ENCODE measurements at regions not wholly inside any gene's neighbourhood (a gene's known extent, or its start where the extent isn't known, plus 50 kb on each side); places are given as distances from the start of the nearest gene placed in this dataset.

GRCh38 chr6:14724549-14724948 is 521.3 kb upstream of the JARID2 start:
- intact Hi-C loops (cut with micrococcal nuclease; ENCODE audit: unreplicated experiment) = no loop called here

More at GRCh38 chr6:14724549-14724948, 521.3 kb upstream of the JARID2 start:
- Histone ChIP-seq H3K9me3 (ENCODE audit: low read length) (no peaks in the 10 kb centered on the region), H3K9ac (ENCODE audit: insufficient read depth, low read depth, low read length) (no peak overlapping the region), H3K79me2 (ENCODE audit: insufficient read depth, low read length) (no peaks in the 10 kb centered on the region), H2AFZ (ENCODE audit: low read length) (no peak overlapping the region), H3K27ac (ENCODE audit: extremely low read length, insufficient read depth, low read length) (no peak overlapping the region), H3K27me3 (ENCODE audit: control insufficient read depth in 1 of 2, insufficient read depth in 2 of 2, low read length in 2 of 2) (no peaks in the 10 kb centered on the region), H3K4me1 (ENCODE audit: insufficient read depth, low read length) (peaks cover 10% of the 10 kb centered on the region; the same call in 1 of the 2 replicates), H4K20me1 (ENCODE audit: insufficient read depth, low read length) (no peaks in the 10 kb centered on the region), H3K4me3 (replicated peaks in 1 of 3; ENCODE audit: insufficient read depth in 1 of 3, low read depth in 2 of 3, low read length in 3 of 3) (no peak overlapping the region), H3K36me3 (replicated peaks in 1 of 2; ENCODE audit: control insufficient read depth in 1 of 2, insufficient read depth in 2 of 2, low read length in 2 of 2) (no peaks in the 10 kb centered on the region), H3K4me2 (ENCODE audit: low read depth, low read length) (no peak overlapping the region)
- ATAC-seq = no peak
- no peak for FAIRE-seq
- WGBS (ENCODE audit: low lambda C conversion rate) = 0% methylated on average over 1 of the region's 1 CpG
- ChIA-PET CTCF (ENCODE audit: low intra/inter-chr PET ratio, low total read pairs) (no interaction called here), POLR2A (no interaction called here)
- DNase-seq (ENCODE audit: low spot score) = no peak
- in situ Hi-C loops (cut with HindIII; ENCODE audit: extremely low pct_ligation_motif_present, low pct_unique_long_range_greater_than_20kb) = no loop called here
- TF ChIP-seq ZSCAN30 (CRISPR knock-in tag; IDR thresholded peaks at IDR 0.05) (no peak), HCFC1 (IDR thresholded peaks at IDR 0.05; ENCODE audit: low read depth, low read length) (no peak), ZSCAN29 (CRISPR knock-in tag; conservative IDR thresholded peaks at IDR 0.05) (no peak), ZNF292 (CRISPR knock-in tag; IDR thresholded peaks at IDR 0.05; ENCODE audit: borderline replicate concordance, low read depth) (no peak), ZNF841 (CRISPR knock-in tag; IDR thresholded peaks at IDR 0.05; ENCODE audit: borderline replicate concordance) (no peak), SMARCC2 (IDR thresholded peaks at IDR 0.05) (no peak), ZMYM2 (CRISPR knock-in tag; IDR thresholded peaks at IDR 0.05) (no peak), AKAP8 (CRISPR knock-in tag; IDR thresholded peaks at IDR 0.05) (no peak), SP1 (IDR thresholded peaks at IDR 0.05) (no peak), SP1 (CRISPR knock-in tag; IDR thresholded peaks at IDR 0.05) (no peak), ZNF329 (CRISPR knock-in tag; IDR thresholded peaks at IDR 0.05; ENCODE audit: low read depth) (no peak), HMGXB4 (CRISPR knock-in tag; IDR thresholded peaks at IDR 0.05; ENCODE audit: borderline replicate concordance in 1 of 2, low read depth in 1 of 2) (no peak), KLF15 (CRISPR knock-in tag; IDR thresholded peaks at IDR 0.05; ENCODE audit: borderline replicate concordance) (no peak), ZNF496 (CRISPR knock-in tag; IDR thresholded peaks at IDR 0.05; ENCODE audit: insufficient replicate concordance) (no peak)
- no TSS peak for BruUV-seq (replicated peaks)

All from HepG2 (cell line).